ENCODE measurements at regions not wholly inside any gene's neighbourhood (a gene's known extent, or its start where the extent isn't known, plus 50 kb on each side); places are given as distances from the start of the nearest gene placed in this dataset.

GRCh38 chrX:137483554-137483953 lies 82.4 kb upstream of the ZIC3 start:
- DNase-seq, result no peak

GRCh38 chrX:137482136-137482535 lies 83.8 kb upstream of the ZIC3 start:
- DNase-seq, result no peak

GRCh38 chrX:137479386-137479785 lies 86.5 kb upstream of the ZIC3 start:
- no peak for DNase-seq

- DNase-seq, result no peak
Measured at GRCh38 chrX:137441711-137442110, 124.2 kb upstream of the ZIC3 start.

- peak; percentile 15 for DNase-seq
Measured at GRCh38 chrX:137432609-137433008, 133.3 kb upstream of the ZIC3 start.

- no peak for DNase-seq
Measured at GRCh38 chrX:137431693-137432488, 134.0 kb upstream of the ZIC3 start.

GRCh38 chrX:137430984-137431475 lies 134.9 kb upstream of the ZIC3 start:
- DNase-seq, result no peak

- DNase-seq, result no peak
Measured at GRCh38 chrX:137430301-137430700, 135.6 kb upstream of the ZIC3 start.

- DNase-seq, result no peak
Measured at GRCh38 chrX:137428766-137429591, 136.9 kb upstream of the ZIC3 start.

GRCh38 chrX:137428221-137428661 lies 137.7 kb upstream of the ZIC3 start:
- DNase-seq, result no peak

GRCh38 chrX:137427816-137428215 lies 138.1 kb upstream of the ZIC3 start:
- no peak for DNase-seq

GRCh38 chrX:137427426-137427778 lies 138.5 kb upstream of the ZIC3 start:
- no peak for DNase-seq

GRCh38 chrX:137426695-137427425 lies 139.1 kb upstream of the ZIC3 start:
- DNase-seq, result no peak

GRCh38 chrX:137425986-137426385 lies 139.9 kb upstream of the ZIC3 start:
- DNase-seq, result no peak

GRCh38 chrX:137425273-137425902 lies 140.5 kb upstream of the ZIC3 start:
- DNase-seq, result no peak

- no peak for DNase-seq
Measured at GRCh38 chrX:137424679-137425078, 141.2 kb upstream of the ZIC3 start.

- no peak for DNase-seq
Measured at GRCh38 chrX:137423241-137423640, 142.7 kb upstream of the ZIC3 start.

- DNase-seq, result no peak
Measured at GRCh38 chrX:137418086-137418485, 147.8 kb upstream of the ZIC3 start.

- no peak for DNase-seq
Measured at GRCh38 chrX:137413190-137413589, 152.7 kb upstream of the ZIC3 start.

- no peak for DNase-seq
Measured at GRCh38 chrX:137405449-137406140, 160.3 kb upstream of the ZIC3 start.

- no peak for DNase-seq
Measured at GRCh38 chrX:137401092-137401491, 164.8 kb upstream of the ZIC3 start.

GRCh38 chrX:137387646-137388045 lies 178.3 kb upstream of the ZIC3 start:
- no peak for DNase-seq

All from hematopoietic multipotent progenitor cell treated with erythropoietin and hydrocortisone succinate and interleukin-3 and kit ligand, for 8 days (in vitro differentiated cells).